Neural progenitor cell (in vitro differentiated cells): ENCODE measurements at regions not wholly inside any gene's neighbourhood (a gene's known extent, or its start where the extent isn't known, plus 50 kb on each side); places are given as distances from the start of the nearest gene placed in this dataset.

Experiments
- DNase-seq: peaks from one replicate; pipeline ENCODE4 v3.0.0-alpha.2; 2016; ENCODE audit warnings: low spot score
- H2AFZ ChIP-seq: fragments of 200-600 bp; sonication (generic); replicated peaks from 2 replicates; pipeline ENCODE4 v1.6.1; 2016; ENCODE audit warnings: antibody characterized with exemption
- H3F3A ChIP-seq: fragments of 200-600 bp; sonication (generic); 2 replicates; pipeline ENCODE4 v1.6.1; 2016; ENCODE audit warnings: antibody characterized with exemption, low read depth
- H3K27ac ChIP-seq: fragments of 200-600 bp; sonication (generic); 2 replicates; pipeline ENCODE4 v1.5.1; 2016; ENCODE audit warnings: mild to moderate bottlenecking
- H3K27me3 ChIP-seq: fragments of 200-600 bp; sonication (generic); 2 replicates; pipeline ENCODE4 v1.6.1; 2016; ENCODE audit warnings: mild to moderate bottlenecking, moderate library complexity
- H3K36me3 ChIP-seq: fragments of 200-600 bp; sonication (generic); 2 replicates; pipeline ENCODE4 v1.5.1; 2016
- H3K4me1 ChIP-seq: fragments of 200-600 bp; sonication (generic); 2 replicates; pipeline ENCODE4 v1.6.1; 2016; ENCODE audit warnings: mixed run types
- H3K4me2 ChIP-seq: fragments of 200-600 bp; sonication (generic); 2 replicates; pipeline ENCODE4 v1.6.1; 2016
- H3K4me3 ChIP-seq: fragments of 200-600 bp; sonication (generic); 2 replicates; pipeline ENCODE4 v1.5.1; 2016
- H3K79me2 ChIP-seq: fragments of 200-600 bp; sonication (generic); 2 replicates; pipeline ENCODE4 v1.6.1; 2016; ENCODE audit warnings: low read depth
- H3K9ac ChIP-seq: fragments of 200-600 bp; sonication (generic); 2 replicates; pipeline ENCODE4 v1.6.1; 2016
- H3K9me3 ChIP-seq: fragments of 200-600 bp; sonication (generic); 2 replicates; pipeline ENCODE4 v1.5.1; 2016; ENCODE audit warnings: low read depth
- H4K20me1 ChIP-seq: fragments of 200-600 bp; sonication (generic); 2 replicates; pipeline ENCODE4 v1.6.1; 2016; ENCODE audit warnings: low read depth
- H3K27ac Mint-ChIP-seq: 3 replicates; pipeline ENCODE4 v1.8.0; 2021; ENCODE audit warnings: mixed read lengths
- H3K27me3 Mint-ChIP-seq: 2 replicates; pipeline ENCODE4 v1.8.0; 2022; ENCODE audit warnings: low read depth, mild to moderate bottlenecking, inconsistent platforms, moderate library complexity, mixed read lengths; ENCODE audit not compliant: insufficient read depth
- H3K36me3 Mint-ChIP-seq: 3 replicates; pipeline ENCODE4 v1.8.0; 2021; ENCODE audit warnings: mixed read lengths
- H3K4me1 Mint-ChIP-seq: 3 replicates; pipeline ENCODE4 v1.8.0; 2021; ENCODE audit warnings: mixed read lengths
- H3K4me3 Mint-ChIP-seq: 3 replicates; pipeline ENCODE4 v1.8.0; 2021; ENCODE audit warnings: mild to moderate bottlenecking, moderate library complexity, mixed read lengths
- H3K9me3 Mint-ChIP-seq: 3 replicates; pipeline ENCODE4 v1.8.0; 2020; ENCODE audit warnings: mixed read lengths
- EZH2 ChIP-seq: fragments of 200-600 bp; sonication (generic); IDR thresholded peaks from 2 replicates; pipeline ENCODE4 v1.6.1; 2017; ENCODE audit warnings: antibody characterized with exemption, mild to moderate bottlenecking, moderate library complexity
- EZH2phosphoT487 ChIP-seq: fragments of 200-600 bp; sonication (generic); IDR thresholded peaks from 2 replicates; pipeline ENCODE4 v1.6.1; 2017; ENCODE audit warnings: antibody characterized with exemption
- TF ChIP-seq, protein P1 (sequence below): fragments of 200-600 bp; sonication (generic); IDR thresholded peaks from 2 replicates; pipeline ENCODE4 v1.5.1; 2017; ENCODE audit warnings: antibody characterized with exemption, mild to moderate bottlenecking

GRCh38 chr14:39668449-39668848 lies 236.2 kb upstream of the FBXO33 start:
- no peaks in the 10 kb centered on the region for H3K27me3 ChIP-seq
- H3K4me3 Mint-ChIP-seq, result no peak overlapping the region
- H3K4me1 ChIP-seq, result peaks cover 22% of the 10 kb centered on the region
- TF ChIP-seq, protein P1, sequence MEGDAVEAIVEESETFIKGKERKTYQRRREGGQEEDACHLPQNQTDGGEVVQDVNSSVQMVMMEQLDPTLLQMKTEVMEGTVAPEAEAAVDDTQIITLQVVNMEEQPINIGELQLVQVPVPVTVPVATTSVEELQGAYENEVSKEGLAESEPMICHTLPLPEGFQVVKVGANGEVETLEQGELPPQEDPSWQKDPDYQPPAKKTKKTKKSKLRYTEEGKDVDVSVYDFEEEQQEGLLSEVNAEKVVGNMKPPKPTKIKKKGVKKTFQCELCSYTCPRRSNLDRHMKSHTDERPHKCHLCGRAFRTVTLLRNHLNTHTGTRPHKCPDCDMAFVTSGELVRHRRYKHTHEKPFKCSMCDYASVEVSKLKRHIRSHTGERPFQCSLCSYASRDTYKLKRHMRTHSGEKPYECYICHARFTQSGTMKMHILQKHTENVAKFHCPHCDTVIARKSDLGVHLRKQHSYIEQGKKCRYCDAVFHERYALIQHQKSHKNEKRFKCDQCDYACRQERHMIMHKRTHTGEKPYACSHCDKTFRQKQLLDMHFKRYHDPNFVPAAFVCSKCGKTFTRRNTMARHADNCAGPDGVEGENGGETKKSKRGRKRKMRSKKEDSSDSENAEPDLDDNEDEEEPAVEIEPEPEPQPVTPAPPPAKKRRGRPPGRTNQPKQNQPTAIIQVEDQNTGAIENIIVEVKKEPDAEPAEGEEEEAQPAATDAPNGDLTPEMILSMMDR, result no peak
- TF ChIP-seq EZH2 (no peak), EZH2phosphoT487 (no peak)
- no peaks in the 10 kb centered on the region for H3K9me3 Mint-ChIP-seq
- no peak overlapping the region for H3K9ac ChIP-seq
- H3F3A ChIP-seq, result peaks cover 3% of the 10 kb centered on the region
- no peak overlapping the region for H3K27ac ChIP-seq
- peaks cover 3% of the 10 kb centered on the region for H3K27me3 Mint-ChIP-seq
- no peak overlapping the region for H3K4me2 ChIP-seq
- H3K79me2 ChIP-seq, result no peaks in the 10 kb centered on the region
- no peaks in the 10 kb centered on the region for H3K9me3 ChIP-seq
- no peaks in the 10 kb centered on the region for H3K36me3 Mint-ChIP-seq
- no peak overlapping the region for H2AFZ ChIP-seq
- peaks cover 37% of the 10 kb centered on the region for H3K4me1 Mint-ChIP-seq
- H4K20me1 ChIP-seq, result no peaks in the 10 kb centered on the region
- H3K27ac Mint-ChIP-seq, result no peak overlapping the region
- H3K4me3 ChIP-seq, result no peak overlapping the region
- no peaks in the 10 kb centered on the region for H3K36me3 ChIP-seq
- DNase-seq, result no peak

- Histone ChIP-seq H3K27me3 (no peaks in the 10 kb centered on the region), H2AFZ (no peak overlapping the region), H3K27ac (no peak overlapping the region), H3K9me3 (no peaks in the 10 kb centered on the region), H3K4me3 (no peak overlapping the region), H3K36me3 (no peaks in the 10 kb centered on the region), H3K79me2 (no peaks in the 10 kb centered on the region), H4K20me1 (no peaks in the 10 kb centered on the region), H3K4me1 (peaks cover 2% of the 10 kb centered on the region), H3F3A (no peaks in the 10 kb centered on the region), H3K4me2 (no peak overlapping the region), H3K9ac (no peak overlapping the region)
- H3K9me3 Mint-ChIP-seq, result peaks cover 3% of the 10 kb centered on the region
- H3K4me3 Mint-ChIP-seq, result no peak overlapping the region
- no peak overlapping the region for H3K27ac Mint-ChIP-seq
- DNase-seq, result no peak
- H3K27me3 Mint-ChIP-seq, result peaks cover 3% of the 10 kb centered on the region
- no peak for TF ChIP-seq EZH2phosphoT487
- TF ChIP-seq EZH2, result no peak
- TF ChIP-seq, protein P1, result no peak
- H3K4me1 Mint-ChIP-seq, result peaks cover 30% of the 10 kb centered on the region
- no peaks in the 10 kb centered on the region for H3K36me3 Mint-ChIP-seq
Observed at GRCh38 chr14:39666386-39666785, 234.2 kb upstream of the FBXO33 start.

DNA sequence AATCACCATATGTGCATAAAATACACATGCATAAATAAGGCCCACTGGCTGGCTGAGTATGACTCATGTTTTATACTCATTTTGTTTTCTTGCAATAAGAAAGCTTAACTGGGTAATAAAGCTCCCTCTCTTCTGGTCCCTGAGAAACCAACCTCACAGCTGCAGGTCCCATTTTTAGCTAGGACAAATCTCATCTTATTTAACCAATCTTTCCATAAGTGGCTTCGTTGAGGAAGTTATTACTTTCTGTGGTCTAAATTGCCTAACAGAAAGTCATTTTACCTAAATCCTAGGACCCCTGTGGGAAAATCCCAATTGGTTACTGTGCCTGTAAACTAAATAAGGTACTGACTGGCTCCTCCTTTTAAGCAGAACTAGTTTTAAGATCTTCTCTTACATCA lies 232.8 kb upstream of the FBXO33 start:
- Histone ChIP-seq H2AFZ (no peak overlapping the region), H3K4me2 (no peak overlapping the region), H3K36me3 (no peaks in the 10 kb centered on the region), H3K4me1 (no peaks in the 10 kb centered on the region), H3K4me3 (no peak overlapping the region), H3K9ac (no peak overlapping the region), H3K79me2 (no peaks in the 10 kb centered on the region), H3K27ac (no peak overlapping the region), H4K20me1 (no peaks in the 10 kb centered on the region), H3K27me3 (no peaks in the 10 kb centered on the region), H3K9me3 (no peaks in the 10 kb centered on the region), H3F3A (no peaks in the 10 kb centered on the region)
- peaks cover 3% of the 10 kb centered on the region for H3K27me3 Mint-ChIP-seq
- H3K36me3 Mint-ChIP-seq, result no peaks in the 10 kb centered on the region
- peaks cover 3% of the 10 kb centered on the region for H3K9me3 Mint-ChIP-seq
- no peak overlapping the region for H3K4me3 Mint-ChIP-seq
- peaks cover 24% of the 10 kb centered on the region for H3K4me1 Mint-ChIP-seq
- no peak for DNase-seq
- peak overlapping the region; percentile 76 for H3K27ac Mint-ChIP-seq
- TF ChIP-seq EZH2phosphoT487 (no peak), EZH2 (no peak)
- TF ChIP-seq, protein P1, result no peak

DNA sequence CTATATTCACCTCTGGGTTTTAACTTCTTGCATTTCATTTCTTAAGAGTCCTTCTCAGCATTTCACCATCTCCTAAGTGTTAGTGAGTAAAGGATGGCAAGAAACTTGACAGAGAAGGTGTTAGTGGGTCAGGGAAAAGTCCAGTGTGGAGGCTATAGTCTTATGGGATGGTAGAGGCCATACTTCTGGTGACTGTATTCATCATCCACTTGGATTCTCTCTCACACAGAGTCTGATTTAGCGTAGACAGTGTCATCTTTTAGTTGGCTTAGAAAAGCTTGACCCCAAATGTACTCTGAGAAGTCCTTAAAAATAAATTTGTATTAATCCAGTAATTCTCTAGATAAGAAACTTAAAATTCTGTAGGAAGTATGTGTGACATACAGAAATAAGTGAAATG lies 232.4 kb upstream of the FBXO33 start:
- TF ChIP-seq EZH2phosphoT487 (no peak), EZH2 (no peak)
- TF ChIP-seq, protein P1, result no peak
- H3K27ac ChIP-seq, result no peak overlapping the region
- no peak overlapping the region for H3K9ac ChIP-seq
- Mint-ChIP-seq H3K36me3 (no peaks in the 10 kb centered on the region), H3K9me3 (peaks cover 3% of the 10 kb centered on the region), H3K4me3 (no peak overlapping the region), H3K27ac (peak overlapping the region; percentile 61), H3K27me3 (no peaks in the 10 kb centered on the region), H3K4me1 (peaks cover 24% of the 10 kb centered on the region)
- no peak overlapping the region for H2AFZ ChIP-seq
- no peaks in the 10 kb centered on the region for H3K4me1 ChIP-seq
- H3F3A ChIP-seq, result no peaks in the 10 kb centered on the region
- H3K9me3 ChIP-seq, result no peaks in the 10 kb centered on the region
- no peak overlapping the region for H3K4me2 ChIP-seq
- no peaks in the 10 kb centered on the region for H3K79me2 ChIP-seq
- H3K27me3 ChIP-seq, result no peaks in the 10 kb centered on the region
- H3K4me3 ChIP-seq, result no peak overlapping the region
- no peaks in the 10 kb centered on the region for H3K36me3 ChIP-seq
- no peak for DNase-seq
- no peaks in the 10 kb centered on the region for H4K20me1 ChIP-seq
